ENCODE measurements at regions not wholly inside any gene's neighbourhood (a gene's known extent, or its start where the extent isn't known, plus 50 kb on each side); places are given as distances from the start of the nearest gene placed in this dataset.

- DNase-seq, result peak in 1 of 2 experiments; percentile 35
- BruUV-seq (replicated peaks), result no TSS peak
- Histone ChIP-seq H4K20me1 (ENCODE audit: insufficient read depth) (no peaks in the 10 kb centered on the region), H3K27ac (no peak overlapping the region), H3K27me3 (ENCODE audit: insufficient read depth, low read depth) (peaks cover 93% of the 10 kb centered on the region), H2AFZ (no peak overlapping the region), H3F3A (ENCODE audit: insufficient read depth, low read depth) (no peaks in the 10 kb centered on the region), H3K4me3 (no peak overlapping the region), H3K4me1 (replicated peaks; ENCODE audit: insufficient read depth) (no peaks in the 10 kb centered on the region), H3K36me3 (ENCODE audit: low read depth) (no peaks in the 10 kb centered on the region), H3K79me2 (ENCODE audit: low read depth) (no peaks in the 10 kb centered on the region), H3K4me2 (no peak overlapping the region), H3K9me3 (ENCODE audit: insufficient read depth, low read depth) (no peaks in the 10 kb centered on the region), H3K9me2 (ENCODE audit: insufficient read depth) (no peaks in the 10 kb centered on the region)
- intact Hi-C loops (cut with micrococcal nuclease; ENCODE audit: unreplicated experiment), result loop anchor here (1.0 kb wide), 5 partner anchors 74 to 384 kb away; no protein-coding TSS in a partner anchor
- ChIA-PET POLR2A (ENCODE audit: unreplicated experiment) (no interaction called here), CTCF (interaction anchor here (0.6 to 3.5 kb wide), 10 partner anchors 33 to 441 kb away, joined by 3 to 28 read pairs (median 4); no protein-coding TSS in a partner anchor)
- TF ChIP-seq EZH2 (IDR thresholded peaks at IDR 0.05; ENCODE audit: low read depth) (no peak), CTCF (conservative IDR thresholded peaks at IDR 0.05) (peak; percentile 96)
Measured at GRCh38 chr14:76710056-76711010, 50.9 kb upstream of the VASH1 start.

Data from PC-9 (cell line).